ENCODE measurements at regions not wholly inside any gene's neighbourhood (a gene's known extent, or its start where the extent isn't known, plus 50 kb on each side); places are given as distances from the start of the nearest gene placed in this dataset.

GRCh38 chr11:104361975-104362374 lies 198.0 kb upstream of the PDGFD start:
- no peak overlapping the region for H3K9ac ChIP-seq (ENCODE audit: low read depth, low read length)
- peaks cover 7% of the 10 kb centered on the region; the same call in 1 of the 2 replicates for H3K9me3 ChIP-seq (ENCODE audit: insufficient read depth, low read depth, low read length)
- no peaks in the 10 kb centered on the region for H3K27me3 ChIP-seq (ENCODE audit: insufficient read depth, low read length)
- H3K36me3 ChIP-seq (ENCODE audit: insufficient read depth, low read depth, low read length) = no peaks in the 10 kb centered on the region
- no peaks in the 10 kb centered on the region for H3K4me1 ChIP-seq (ENCODE audit: insufficient read depth, low read length)
- H3K4me3 ChIP-seq (ENCODE audit: low read length) = no peak overlapping the region
- no peak overlapping the region for H3K27ac ChIP-seq (ENCODE audit: low read length)

- H3K27ac ChIP-seq (ENCODE audit: low read length) = no peak overlapping the region
These were observed 188.1 kb upstream of the PDGFD start for GRCh38 chr11:104352036-104352435.

GRCh38 chr11:104343578-104343977 lies 179.6 kb upstream of the PDGFD start:
- no peaks in the 10 kb centered on the region for H3K36me3 ChIP-seq (ENCODE audit: insufficient read depth, low read depth, low read length)
- H3K9ac ChIP-seq (ENCODE audit: low read depth, low read length) = no peak overlapping the region
- H3K27me3 ChIP-seq (ENCODE audit: insufficient read depth, low read length) = no peaks in the 10 kb centered on the region
- no peak overlapping the region for H3K4me3 ChIP-seq (ENCODE audit: low read length)
- no peak overlapping the region for H3K27ac ChIP-seq (ENCODE audit: low read length)
- no peaks in the 10 kb centered on the region for H3K9me3 ChIP-seq (ENCODE audit: insufficient read depth, low read depth, low read length)
- H3K4me1 ChIP-seq (ENCODE audit: insufficient read depth, low read length) = no peaks in the 10 kb centered on the region; the same call in 1 of the 2 replicates

More at GRCh38 chr11:104352036-104352435, 188.1 kb upstream of the PDGFD start:
- H3K27me3 ChIP-seq (ENCODE audit: insufficient read depth, low read length) = no peaks in the 10 kb centered on the region
- peaks cover 6% of the 10 kb centered on the region; the same call in 1 of the 2 replicates for H3K9me3 ChIP-seq (ENCODE audit: insufficient read depth, low read depth, low read length)
- no peaks in the 10 kb centered on the region for H3K4me1 ChIP-seq (ENCODE audit: insufficient read depth, low read length)
- no peaks in the 10 kb centered on the region for H3K36me3 ChIP-seq (ENCODE audit: insufficient read depth, low read depth, low read length)
- no peak overlapping the region for H3K4me3 ChIP-seq (ENCODE audit: low read length)
- no peak overlapping the region for H3K9ac ChIP-seq (ENCODE audit: low read depth, low read length)

GRCh38 chr11:104340590-104340989 lies 176.6 kb upstream of the PDGFD start:
- no peak overlapping the region for H3K4me3 ChIP-seq (ENCODE audit: low read length)
- no peaks in the 10 kb centered on the region; the same call in 1 of the 2 replicates for H3K4me1 ChIP-seq (ENCODE audit: insufficient read depth, low read length)
- no peaks in the 10 kb centered on the region for H3K9me3 ChIP-seq (ENCODE audit: insufficient read depth, low read depth, low read length)
- no peak overlapping the region for H3K9ac ChIP-seq (ENCODE audit: low read depth, low read length)
- no peaks in the 10 kb centered on the region for H3K27me3 ChIP-seq (ENCODE audit: insufficient read depth, low read length)
- H3K36me3 ChIP-seq (ENCODE audit: insufficient read depth, low read depth, low read length) = no peaks in the 10 kb centered on the region
- H3K27ac ChIP-seq (ENCODE audit: low read length) = no peak overlapping the region

GRCh38 chr11:104339380-104339831 lies 175.5 kb upstream of the PDGFD start:
- Histone ChIP-seq H3K36me3 (ENCODE audit: insufficient read depth, low read depth, low read length) (no peaks in the 10 kb centered on the region), H3K27me3 (ENCODE audit: insufficient read depth, low read length) (no peaks in the 10 kb centered on the region), H3K4me1 (ENCODE audit: insufficient read depth, low read length) (no peaks in the 10 kb centered on the region; the same call in 1 of the 2 replicates), H3K27ac (ENCODE audit: low read length) (no peak overlapping the region), H3K4me3 (ENCODE audit: low read length) (no peak overlapping the region), H3K9ac (ENCODE audit: low read depth, low read length) (no peak overlapping the region), H3K9me3 (ENCODE audit: insufficient read depth, low read depth, low read length) (no peaks in the 10 kb centered on the region)

- no peaks in the 10 kb centered on the region for H3K36me3 ChIP-seq (ENCODE audit: insufficient read depth, low read depth, low read length)
- H3K27ac ChIP-seq (ENCODE audit: low read length) = no peak overlapping the region
- no peak overlapping the region for H3K4me3 ChIP-seq (ENCODE audit: low read length)
- H3K4me1 ChIP-seq (ENCODE audit: insufficient read depth, low read length) = no peaks in the 10 kb centered on the region; the same call in 1 of the 2 replicates
- H3K27me3 ChIP-seq (ENCODE audit: insufficient read depth, low read length) = no peaks in the 10 kb centered on the region
- H3K9me3 ChIP-seq (ENCODE audit: insufficient read depth, low read depth, low read length) = no peaks in the 10 kb centered on the region
- no peak overlapping the region for H3K9ac ChIP-seq (ENCODE audit: low read depth, low read length)
These were observed 174.2 kb upstream of the PDGFD start for GRCh38 chr11:104338186-104338585.

- Histone ChIP-seq H3K27me3 (ENCODE audit: insufficient read depth, low read length) (no peaks in the 10 kb centered on the region), H3K4me1 (ENCODE audit: insufficient read depth, low read length) (no peaks in the 10 kb centered on the region; the same call in 1 of the 2 replicates), H3K36me3 (ENCODE audit: insufficient read depth, low read depth, low read length) (no peaks in the 10 kb centered on the region), H3K4me3 (ENCODE audit: low read length) (no peak overlapping the region), H3K27ac (ENCODE audit: low read length) (no peak overlapping the region), H3K9ac (ENCODE audit: low read depth, low read length) (no peak overlapping the region), H3K9me3 (ENCODE audit: insufficient read depth, low read depth, low read length) (no peaks in the 10 kb centered on the region)
These were observed 173.3 kb upstream of the PDGFD start for GRCh38 chr11:104337273-104337672.

GRCh38 chr11:104333977-104334376 lies 170.0 kb upstream of the PDGFD start:
- Histone ChIP-seq H3K9ac (ENCODE audit: low read depth, low read length) (no peak overlapping the region), H3K36me3 (ENCODE audit: insufficient read depth, low read depth, low read length) (no peaks in the 10 kb centered on the region), H3K9me3 (ENCODE audit: insufficient read depth, low read depth, low read length) (no peaks in the 10 kb centered on the region), H3K4me3 (ENCODE audit: low read length) (no peak overlapping the region), H3K27ac (ENCODE audit: low read length) (no peak overlapping the region), H3K27me3 (ENCODE audit: insufficient read depth, low read length) (no peaks in the 10 kb centered on the region), H3K4me1 (ENCODE audit: insufficient read depth, low read length) (no peaks in the 10 kb centered on the region)

- H3K4me3 ChIP-seq (ENCODE audit: low read length) = no peak overlapping the region
- no peak overlapping the region for H3K9ac ChIP-seq (ENCODE audit: low read depth, low read length)
- no peaks in the 10 kb centered on the region for H3K36me3 ChIP-seq (ENCODE audit: insufficient read depth, low read depth, low read length)
- H3K9me3 ChIP-seq (ENCODE audit: insufficient read depth, low read depth, low read length) = no peaks in the 10 kb centered on the region
- H3K27ac ChIP-seq (ENCODE audit: low read length) = no peak overlapping the region
- H3K27me3 ChIP-seq (ENCODE audit: insufficient read depth, low read length) = no peaks in the 10 kb centered on the region
- no peaks in the 10 kb centered on the region for H3K4me1 ChIP-seq (ENCODE audit: insufficient read depth, low read length)
These were observed 168.2 kb upstream of the PDGFD start for GRCh38 chr11:104332110-104332509.

- H3K9ac ChIP-seq (ENCODE audit: low read depth, low read length) = no peak overlapping the region
- no peaks in the 10 kb centered on the region for H3K4me1 ChIP-seq (ENCODE audit: insufficient read depth, low read length)
- H3K27me3 ChIP-seq (ENCODE audit: insufficient read depth, low read length) = no peaks in the 10 kb centered on the region
- H3K9me3 ChIP-seq (ENCODE audit: insufficient read depth, low read depth, low read length) = no peaks in the 10 kb centered on the region
- H3K27ac ChIP-seq (ENCODE audit: low read length) = no peak overlapping the region
- no peak overlapping the region for H3K4me3 ChIP-seq (ENCODE audit: low read length)
- no peaks in the 10 kb centered on the region for H3K36me3 ChIP-seq (ENCODE audit: insufficient read depth, low read depth, low read length)
These were observed 165.2 kb upstream of the PDGFD start for GRCh38 chr11:104329078-104329665.

GRCh38 chr11:104328512-104328907 lies 164.6 kb upstream of the PDGFD start:
- H3K9ac ChIP-seq (ENCODE audit: low read depth, low read length) = no peak overlapping the region
- no peaks in the 10 kb centered on the region for H3K36me3 ChIP-seq (ENCODE audit: insufficient read depth, low read depth, low read length)
- H3K27ac ChIP-seq (ENCODE audit: low read length) = no peak overlapping the region

GRCh38 chr11:104327861-104328511 lies 164.0 kb upstream of the PDGFD start:
- no peak overlapping the region for H3K4me3 ChIP-seq (ENCODE audit: low read length)
- no peaks in the 10 kb centered on the region for H3K36me3 ChIP-seq (ENCODE audit: insufficient read depth, low read depth, low read length)
- no peaks in the 10 kb centered on the region for H3K4me1 ChIP-seq (ENCODE audit: insufficient read depth, low read length)
- H3K9ac ChIP-seq (ENCODE audit: low read depth, low read length) = no peak overlapping the region
- no peak overlapping the region for H3K27ac ChIP-seq (ENCODE audit: low read length)
- no peaks in the 10 kb centered on the region for H3K27me3 ChIP-seq (ENCODE audit: insufficient read depth, low read length)
- H3K9me3 ChIP-seq (ENCODE audit: insufficient read depth, low read depth, low read length) = no peaks in the 10 kb centered on the region

More at GRCh38 chr11:104328512-104328907, 164.6 kb upstream of the PDGFD start:
- no peak overlapping the region for H3K4me3 ChIP-seq (ENCODE audit: low read length)
- no peaks in the 10 kb centered on the region for H3K9me3 ChIP-seq (ENCODE audit: insufficient read depth, low read depth, low read length)
- no peaks in the 10 kb centered on the region for H3K27me3 ChIP-seq (ENCODE audit: insufficient read depth, low read length)
- no peaks in the 10 kb centered on the region for H3K4me1 ChIP-seq (ENCODE audit: insufficient read depth, low read length)
